PFSK-1 (cell line): ENCODE measurements at regions not wholly inside any gene's neighbourhood (a gene's known extent, or its start where the extent isn't known, plus 50 kb on each side); places are given as distances from the start of the nearest gene placed in this dataset.

ENCODE experiments used
- POLR2AphosphoS5 ChIP-seq: IDR thresholded peaks from 2 replicates; pipeline ENCODE4 v1.6.1; 2012; ENCODE audit warnings: low read depth, mild to moderate bottlenecking, control low read depth, low read length, moderate library complexity
- REST ChIP-seq, 2 experiments: IDR thresholded peaks; 2 replicates each; pipeline versions ENCODE4 v1.6.1 to v1.8.0; 2011 to 2012; ENCODE audit warnings: low read depth in 2 of 2, low read length in 2 of 2, control low read depth in 1 of 2, inconsistent platforms in 1 of 2, mild to moderate bottlenecking in 1 of 2, moderate library complexity in 1 of 2; ENCODE audit not compliant: insufficient read depth in 1 of 2
- SIN3A ChIP-seq: IDR thresholded peaks from 2 replicates; pipeline ENCODE4 v1.6.1; 2012; ENCODE audit warnings: mild to moderate bottlenecking, low read length, moderate library complexity, borderline replicate concordance; ENCODE audit not compliant: insufficient read depth

GRCh38 chr10:22150842-22151241 lies 67.0 kb downstream of the EBLN1 start:
- TF ChIP-seq REST (IDR thresholded peaks at IDR 0.05; ENCODE audit: insufficient read depth in 1 of 2, low read depth in 2 of 2, low read length in 2 of 2) = no peak
- TF ChIP-seq POLR2AphosphoS5 = no peak
- no peak for TF ChIP-seq SIN3A
